Cardiac muscle cell (in vitro differentiated cells and primary cell): ENCODE measurements at regions not wholly inside any gene's neighbourhood (a gene's known extent, or its start where the extent isn't known, plus 50 kb on each side); places are given as distances from the start of the nearest gene placed in this dataset.
"Not testable (repeated sequence)": the region's sequence is repeated elsewhere in the genome, so short reads cannot be mapped to it uniquely, and the experiment has no call there.

ENCODE experiments used
- DNase-seq, 2 donors: peaks; one replicate each; pipeline versions ENCODE4 v3.0.0 to v3.0.0-alpha.2; 2010 to 2017; ENCODE audit warnings: low read depth in 1 of 2, low spot score in 1 of 2
- H3K27ac ChIP-seq: fragments of 200-600 bp; sonication (generic); 2 replicates; pipeline ENCODE4 v1.5.1; 2016
- H3K27me3 ChIP-seq: fragments of 200-600 bp; sonication (generic); 2 replicates; pipeline ENCODE4 v1.6.0; 2016; ENCODE audit warnings: control low read depth
- H3K36me3 ChIP-seq: fragments of 200-600 bp; sonication (generic); 2 replicates; pipeline ENCODE4 v1.5.1; 2016; ENCODE audit warnings: control low read depth
- H3K4me1 ChIP-seq: fragments of 200-600 bp; sonication (generic); 2 replicates; pipeline ENCODE4 v1.8.1; 2017; ENCODE audit warnings: low read depth, mild to moderate bottlenecking, mixed run types
- H3K4me3 ChIP-seq: fragments of 200-600 bp; sonication (generic); 2 replicates; pipeline ENCODE4 v1.5.1; 2016; ENCODE audit warnings: mild to moderate bottlenecking
- H3K9me3 ChIP-seq: fragments of 200-600 bp; sonication (generic); 2 replicates; pipeline ENCODE4 v1.5.1; 2017; ENCODE audit warnings: low read depth, mild to moderate bottlenecking, control low read depth
- TF ChIP-seq, protein P1 (sequence below): IDR thresholded peaks from 2 replicates; pipeline ENCODE4 v1.5.1; 2012; ENCODE audit warnings: low read depth, mild to moderate bottlenecking, low read length

DNA sequence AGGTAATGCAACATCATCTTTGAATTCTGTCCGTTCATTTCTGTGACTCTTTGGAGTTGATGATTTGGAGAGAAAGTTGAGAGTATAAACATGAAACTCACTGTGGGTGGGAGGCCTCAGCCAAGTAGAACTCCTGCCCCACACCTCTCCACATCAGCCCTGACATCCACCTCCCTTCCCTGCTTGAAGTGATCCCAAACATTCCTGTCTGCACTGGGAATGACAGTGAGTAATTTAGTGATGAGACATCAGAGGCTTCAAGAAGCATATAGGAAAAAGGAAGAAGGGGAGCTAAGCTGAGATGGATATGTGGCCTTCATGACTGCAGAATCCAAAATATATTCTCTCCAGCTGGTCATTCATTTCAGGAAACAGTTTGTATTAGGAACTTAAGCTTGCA is 151.8 kb downstream of the SPATA18 start:
- DNase-seq: no peak
- TF ChIP-seq, protein P1, sequence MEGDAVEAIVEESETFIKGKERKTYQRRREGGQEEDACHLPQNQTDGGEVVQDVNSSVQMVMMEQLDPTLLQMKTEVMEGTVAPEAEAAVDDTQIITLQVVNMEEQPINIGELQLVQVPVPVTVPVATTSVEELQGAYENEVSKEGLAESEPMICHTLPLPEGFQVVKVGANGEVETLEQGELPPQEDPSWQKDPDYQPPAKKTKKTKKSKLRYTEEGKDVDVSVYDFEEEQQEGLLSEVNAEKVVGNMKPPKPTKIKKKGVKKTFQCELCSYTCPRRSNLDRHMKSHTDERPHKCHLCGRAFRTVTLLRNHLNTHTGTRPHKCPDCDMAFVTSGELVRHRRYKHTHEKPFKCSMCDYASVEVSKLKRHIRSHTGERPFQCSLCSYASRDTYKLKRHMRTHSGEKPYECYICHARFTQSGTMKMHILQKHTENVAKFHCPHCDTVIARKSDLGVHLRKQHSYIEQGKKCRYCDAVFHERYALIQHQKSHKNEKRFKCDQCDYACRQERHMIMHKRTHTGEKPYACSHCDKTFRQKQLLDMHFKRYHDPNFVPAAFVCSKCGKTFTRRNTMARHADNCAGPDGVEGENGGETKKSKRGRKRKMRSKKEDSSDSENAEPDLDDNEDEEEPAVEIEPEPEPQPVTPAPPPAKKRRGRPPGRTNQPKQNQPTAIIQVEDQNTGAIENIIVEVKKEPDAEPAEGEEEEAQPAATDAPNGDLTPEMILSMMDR: no peak
- no peak overlapping the region for H3K27ac ChIP-seq
- no peaks in the 10 kb centered on the region for H3K27me3 ChIP-seq
- peaks cover 18% of the 10 kb centered on the region for H3K4me1 ChIP-seq
- no peak overlapping the region for H3K4me3 ChIP-seq
- H3K36me3 ChIP-seq: no peaks in the 10 kb centered on the region
- H3K9me3 ChIP-seq: no peaks in the 10 kb centered on the region

DNA sequence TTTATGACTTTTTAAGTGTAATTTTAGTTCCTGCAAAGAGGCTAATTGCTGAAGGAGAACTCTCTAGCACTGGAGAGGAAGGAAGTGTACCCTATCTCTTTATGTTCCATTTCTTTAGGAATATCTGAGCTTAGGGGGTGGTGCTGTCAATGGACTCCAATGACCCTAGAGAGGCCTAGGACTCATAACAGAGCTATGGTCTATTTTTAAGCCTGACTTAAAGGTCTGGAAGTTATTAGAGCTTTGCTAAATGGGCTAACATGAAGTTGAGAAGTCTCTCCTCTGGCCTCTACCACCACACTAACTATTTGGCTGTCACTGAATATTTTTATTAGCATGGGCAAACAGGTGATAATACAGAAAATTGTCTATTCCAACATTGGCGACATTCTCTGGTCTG is 152.2 kb downstream of the SPATA18 start:
- H3K27ac ChIP-seq: no peak overlapping the region
- TF ChIP-seq, protein P1: no peak
- DNase-seq: no peak

DNA sequence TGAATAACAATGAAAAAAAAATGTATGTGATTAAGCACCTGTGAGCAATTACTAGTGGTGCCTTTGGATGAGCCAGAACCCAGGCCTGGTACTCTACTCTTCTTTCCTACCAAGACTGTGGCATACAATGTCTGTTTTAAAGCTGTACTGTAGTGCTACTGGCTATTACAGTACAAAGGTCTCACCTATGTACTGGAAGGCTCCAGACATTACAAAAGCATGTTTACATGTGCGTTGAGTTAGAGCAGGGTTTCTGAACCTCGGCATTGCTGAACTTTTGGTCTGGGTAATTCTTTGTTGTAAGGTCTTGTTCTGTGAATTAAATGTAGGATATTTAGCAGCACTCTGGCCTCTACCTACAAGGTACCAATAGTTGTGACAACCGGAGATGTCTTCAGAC is 153.8 kb downstream of the SPATA18 start:
- no peaks in the 10 kb centered on the region for H3K27me3 ChIP-seq
- DNase-seq: no peak
- H3K4me3 ChIP-seq: no peak overlapping the region
- no peaks in the 10 kb centered on the region for H3K9me3 ChIP-seq
- peaks cover 18% of the 10 kb centered on the region for H3K4me1 ChIP-seq
- H3K27ac ChIP-seq: no peak overlapping the region
- H3K36me3 ChIP-seq: no peaks in the 10 kb centered on the region
- TF ChIP-seq, protein P1: no peak

More for the DNA sequence above, 152.2 kb downstream of the SPATA18 start:
- no peaks in the 10 kb centered on the region for H3K36me3 ChIP-seq
- H3K4me3 ChIP-seq: no peak overlapping the region
- no peaks in the 10 kb centered on the region for H3K9me3 ChIP-seq
- H3K4me1 ChIP-seq: peaks cover 18% of the 10 kb centered on the region
- no peaks in the 10 kb centered on the region for H3K27me3 ChIP-seq

DNA sequence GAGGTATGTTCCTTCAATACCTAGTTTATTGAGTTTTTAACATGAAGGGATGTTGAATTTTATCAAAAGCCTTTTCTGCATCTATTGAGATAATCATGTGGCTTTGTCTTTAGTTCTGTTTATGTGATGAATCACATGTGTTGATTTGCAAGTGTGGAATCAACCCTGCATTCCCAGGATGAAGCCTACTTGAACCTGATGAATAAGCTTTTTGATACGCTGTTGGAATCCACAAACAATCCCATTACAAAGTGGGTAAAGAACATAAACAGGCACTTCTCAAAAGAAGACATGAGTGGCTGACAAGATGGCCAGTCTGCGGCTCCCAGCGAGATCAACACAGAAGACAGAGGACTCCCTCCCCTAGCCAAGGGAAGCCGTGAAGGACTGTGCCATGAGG is 156.0 kb downstream of the SPATA18 start:
- not testable (repeated sequence) for H3K27ac ChIP-seq, H3K9me3 ChIP-seq, H3K27me3 ChIP-seq, DNase-seq, H3K4me3 ChIP-seq, H3K36me3 ChIP-seq
- peaks cover 12% of the 10 kb centered on the region for H3K4me1 ChIP-seq

DNA sequence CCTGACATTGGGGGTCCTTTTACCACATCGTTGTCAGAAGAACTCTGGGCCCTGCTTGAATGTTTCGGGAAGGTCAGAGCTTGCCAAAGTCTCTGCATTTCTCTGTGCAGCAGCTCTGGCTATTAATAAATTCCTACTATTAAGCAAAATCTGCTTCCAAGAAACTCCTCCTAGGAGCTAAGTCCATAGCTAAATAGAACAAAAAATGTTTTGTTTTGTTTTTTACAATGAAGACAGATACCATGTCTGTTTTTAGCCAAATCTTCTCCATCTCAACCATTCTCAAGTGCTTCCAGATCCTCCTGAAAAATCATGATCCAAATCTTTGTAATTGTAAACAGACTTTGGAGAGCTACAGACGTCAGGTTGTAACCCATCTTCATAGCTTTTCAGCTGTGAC is 161.6 kb downstream of the SPATA18 start:
- H3K27me3 ChIP-seq: no peaks in the 10 kb centered on the region
- H3K27ac ChIP-seq: no peak overlapping the region
- TF ChIP-seq, protein P1: no peak
- DNase-seq: no peak
- H3K9me3 ChIP-seq: no peaks in the 10 kb centered on the region
- H3K36me3 ChIP-seq: no peaks in the 10 kb centered on the region
- H3K4me3 ChIP-seq: no peak overlapping the region
- H3K4me1 ChIP-seq: no peaks in the 10 kb centered on the region

DNA sequence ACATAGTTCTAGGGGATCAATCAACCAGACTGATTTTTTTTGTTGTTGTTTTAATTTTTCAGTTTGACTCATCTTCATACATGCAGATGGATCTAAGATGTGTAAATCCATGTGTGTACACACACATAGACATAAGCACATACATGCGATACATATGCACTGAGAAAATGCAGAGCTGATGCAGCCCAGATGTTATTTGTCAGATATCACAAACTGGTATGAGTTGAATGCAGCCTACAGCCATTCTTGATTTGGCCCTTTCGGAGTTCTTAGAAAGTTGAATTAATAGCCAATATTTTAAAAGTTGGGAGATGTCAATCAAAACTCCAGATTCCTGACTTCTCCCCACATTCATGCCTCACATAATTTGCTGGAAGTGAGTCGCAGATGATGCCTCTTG is 180.4 kb downstream of the SPATA18 start:
- DNase-seq: no peak
- Histone ChIP-seq H3K9me3 (no peaks in the 10 kb centered on the region), H3K4me3 (no peak overlapping the region), H3K27ac (no peak overlapping the region), H3K4me1 (peaks cover 4% of the 10 kb centered on the region), H3K36me3 (no peaks in the 10 kb centered on the region), H3K27me3 (no peaks in the 10 kb centered on the region)
- TF ChIP-seq, protein P1: no peak
